Erythroblast (primary cell): ENCODE measurements at regions not wholly inside any gene's neighbourhood (a gene's known extent, or its start where the extent isn't known, plus 50 kb on each side); places are given as distances from the start of the nearest gene placed in this dataset.

ENCODE experiments used
- DNase-seq, 2 experiments: peaks; one replicate each; lab custom pipeline; 2025; lab: John Stamatoyannopoulos, UW
- GATA1 ChIP-seq: IDR thresholded peaks from 2 replicates; pipeline ENCODE4 v1.6.1; 2011; ENCODE audit warnings: low read depth, mild to moderate bottlenecking, control low read depth, low read length, moderate library complexity
- POLR2A ChIP-seq: IDR thresholded peaks from 2 replicates; pipeline ENCODE4 v1.6.1; 2011; ENCODE audit warnings: mild to moderate bottlenecking, low read length

GRCh38 chr9:89554307-89555035 is 50.3 kb upstream of the GADD45G start:
- TF ChIP-seq GATA1 (no peak), POLR2A (no peak)
- no peak for DNase-seq

DNA sequence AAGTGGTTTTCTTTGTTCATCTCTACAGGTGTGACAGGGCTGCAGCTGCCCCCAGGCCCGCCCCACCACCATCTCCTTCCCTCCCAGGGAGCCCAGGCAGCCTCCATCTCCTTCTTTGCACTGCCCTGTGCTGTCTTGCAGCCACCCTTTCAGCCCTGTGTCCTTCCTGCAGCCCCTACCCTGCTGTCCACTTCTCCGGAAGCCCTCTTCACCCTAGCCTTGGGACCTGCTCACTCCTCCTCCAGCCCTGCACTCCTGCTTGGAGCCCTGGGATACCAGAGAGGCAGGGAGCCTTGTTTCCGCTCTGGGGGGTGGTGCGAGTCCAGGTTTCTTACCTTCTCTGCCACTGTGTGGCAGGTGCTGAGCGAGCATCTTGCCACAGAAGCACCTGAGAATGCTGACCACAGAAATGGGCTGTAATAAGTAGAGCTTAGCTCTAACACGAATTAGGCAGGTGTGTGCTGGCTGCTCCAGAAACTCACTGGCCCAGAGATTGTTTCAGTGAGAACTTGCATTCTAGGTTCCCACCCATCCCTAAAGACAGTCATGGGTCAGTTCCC is 51.3 kb upstream of the GADD45G start:
- TF ChIP-seq POLR2A: no peak
- no peak for TF ChIP-seq GATA1
- no peak for DNase-seq

DNA sequence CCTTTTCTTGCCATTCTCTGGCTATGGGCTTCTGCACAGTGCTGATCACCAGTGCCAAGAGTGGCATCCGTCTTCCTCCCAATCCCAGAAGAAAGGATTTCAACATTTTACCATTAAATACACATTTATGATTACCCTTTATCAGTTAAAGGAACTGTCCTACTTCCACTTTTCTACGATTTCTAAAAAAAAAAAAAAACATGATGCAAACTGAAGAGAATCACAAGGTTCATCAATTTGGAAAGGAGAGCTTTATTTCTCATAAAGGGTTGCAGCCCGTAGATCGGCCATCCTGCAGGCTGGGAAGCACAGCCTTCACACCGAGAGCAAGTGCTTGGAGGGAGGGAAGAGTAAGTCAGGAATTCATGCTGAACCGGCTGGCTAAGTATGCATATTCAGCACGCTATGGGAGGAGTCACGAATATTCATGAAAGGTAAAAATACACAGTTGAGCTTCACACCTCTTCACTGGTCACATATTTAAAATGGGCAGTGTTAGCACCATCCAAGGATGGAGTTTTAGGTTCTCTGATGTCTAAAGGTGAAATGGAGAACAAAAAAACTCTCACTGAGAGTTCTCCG is 52.5 kb upstream of the SEMA4D start:
- no peak for TF ChIP-seq POLR2A
- TF ChIP-seq GATA1: no peak
- DNase-seq: no peak

GRCh38 chr9:89549031-89549644 is 51.2 kb upstream of the SEMA4D start:
- TF ChIP-seq POLR2A: no peak
- no peak for TF ChIP-seq GATA1
- DNase-seq: peak; percentile 72 to 84

DNA sequence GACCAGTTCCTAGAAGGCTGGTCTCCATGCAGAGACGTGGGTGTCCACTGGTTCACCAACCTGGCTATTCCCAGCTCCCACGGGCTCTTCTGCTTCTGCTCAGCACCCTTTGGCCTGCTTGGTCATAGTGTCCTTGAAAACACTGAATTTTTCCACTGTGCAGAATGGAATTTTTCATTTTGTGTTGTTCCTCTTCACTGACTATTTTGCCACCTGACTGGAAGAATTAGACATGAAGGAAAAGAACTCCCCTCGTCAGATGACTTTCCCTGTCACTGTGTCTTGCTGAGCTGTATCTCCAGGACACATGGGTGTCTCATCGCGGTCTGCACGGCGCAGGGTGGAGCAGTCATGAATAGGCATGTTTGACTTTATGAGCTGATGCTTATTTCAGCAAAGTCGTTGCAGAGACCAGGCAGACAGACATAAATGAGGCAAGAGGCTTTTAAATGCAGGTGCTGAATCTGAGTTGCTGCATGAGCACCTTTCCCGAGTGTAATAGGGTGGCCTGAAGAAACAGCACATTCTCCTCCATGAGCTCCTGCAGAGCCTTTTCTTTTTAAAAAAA is 50.2 kb upstream of the SEMA4D start:
- TF ChIP-seq GATA1 (no peak), POLR2A (no peak)
- peak; percentile 41 to 44 for DNase-seq
